ENCODE measurements at regions not wholly inside any gene's neighbourhood (a gene's known extent, or its start where the extent isn't known, plus 50 kb on each side); places are given as distances from the start of the nearest gene placed in this dataset.

GRCh38 chr4:3869661-3870566 lies 103.7 kb downstream of the ADRA2C start:
- no peak for TF ChIP-seq MEF2B (IDR thresholded peaks at IDR 0.05; ENCODE audit: partially characterized antibody, poor library complexity, severe bottlenecking)
- no peak for TF ChIP-seq BCL3 (IDR thresholded peaks at IDR 0.05; ENCODE audit: borderline replicate concordance, insufficient read depth, low read depth, low read length, poor library complexity, severe bottlenecking)
- TF ChIP-seq CTCF (IDR thresholded peaks at IDR 0.05 in 2 of 3, conservative IDR thresholded peaks at IDR 0.05 in 1 of 3; ENCODE audit: control insufficient read depth in 2 of 3, extremely low read depth in 1 of 3, insufficient read depth in 1 of 3, low read depth in 3 of 3, low read length in 3 of 3), result no peak
- no peak for TF ChIP-seq EP300 (IDR thresholded peaks at IDR 0.05; ENCODE audit: borderline replicate concordance in 1 of 2, control insufficient read depth in 1 of 2, low read depth in 2 of 2, low read length in 2 of 2)
- TF ChIP-seq ATF3 (IDR thresholded peaks at IDR 0.05; ENCODE audit: borderline replicate concordance, extremely low read depth, low read depth, low read length), result no peak

All from GM12878 (cell line).